Retinal pigment epithelial cell (primary cell): ENCODE measurements at regions not wholly inside any gene's neighbourhood (a gene's known extent, or its start where the extent isn't known, plus 50 kb on each side); places are given as distances from the start of the nearest gene placed in this dataset.

ENCODE experiments used
- DNase-seq: peaks from one replicate; pipeline ENCODE4 v3.0.0-alpha.2; 2010; ENCODE audit warnings: low read depth
- H3K4me3 ChIP-seq: 2 replicates; pipeline ENCODE4 v1.5.1; 2011; ENCODE audit warnings: mild to moderate bottlenecking, low read length, control low read depth, moderate library complexity
- CTCF ChIP-seq: conservative IDR thresholded peaks from 2 replicates; pipeline ENCODE4 v1.5.1; 2011; ENCODE audit warnings: low read depth, low read length, control low read depth, inconsistent platforms

GRCh38 chr4:188262464-188262863 is 123.2 kb downstream of the TRIML1 start:
- TF ChIP-seq CTCF, result no peak
- H3K4me3 ChIP-seq, result no peak overlapping the region
- no peak for DNase-seq

GRCh38 chr4:188263321-188263720 is 124.1 kb downstream of the TRIML1 start:
- DNase-seq, result no peak
- no peak for TF ChIP-seq CTCF

GRCh38 chr4:188266386-188266785 is 127.1 kb downstream of the TRIML1 start:
- DNase-seq, result no peak
- H3K4me3 ChIP-seq, result no peak overlapping the region
- no peak for TF ChIP-seq CTCF

More at GRCh38 chr4:188263321-188263720, 124.1 kb downstream of the TRIML1 start:
- no peak overlapping the region for H3K4me3 ChIP-seq

GRCh38 chr4:188268131-188268908 is 129.1 kb downstream of the TRIML1 start:
- no peak for DNase-seq
- no peak overlapping the region for H3K4me3 ChIP-seq
- no peak for TF ChIP-seq CTCF

GRCh38 chr4:188270273-188271069 is 131.2 kb downstream of the TRIML1 start:
- H3K4me3 ChIP-seq, result no peak overlapping the region
- no peak for DNase-seq
- TF ChIP-seq CTCF, result no peak

- no peak for TF ChIP-seq CTCF
- H3K4me3 ChIP-seq, result no peak overlapping the region
- DNase-seq, result no peak
These were observed 136.4 kb downstream of the TRIML1 start for GRCh38 chr4:188275686-188276085.
